22Rv1 (cell line): ENCODE measurements at regions not wholly inside any gene's neighbourhood (a gene's known extent, or its start where the extent isn't known, plus 50 kb on each side); places are given as distances from the start of the nearest gene placed in this dataset.

ENCODE experiments used
- ZFX ChIP-seq: fragments of 450-650 bp; IDR thresholded peaks from 2 replicates; pipeline ENCODE4 v1.6.1; 2017; ENCODE audit warnings: antibody characterized with exemption, borderline replicate concordance
- TF ChIP-seq, protein P1 (sequence below): fragments of 450-650 bp; IDR thresholded peaks from 2 replicates; pipeline ENCODE4 v1.5.1; 2017; ENCODE audit warnings: mild to moderate bottlenecking

DNA sequence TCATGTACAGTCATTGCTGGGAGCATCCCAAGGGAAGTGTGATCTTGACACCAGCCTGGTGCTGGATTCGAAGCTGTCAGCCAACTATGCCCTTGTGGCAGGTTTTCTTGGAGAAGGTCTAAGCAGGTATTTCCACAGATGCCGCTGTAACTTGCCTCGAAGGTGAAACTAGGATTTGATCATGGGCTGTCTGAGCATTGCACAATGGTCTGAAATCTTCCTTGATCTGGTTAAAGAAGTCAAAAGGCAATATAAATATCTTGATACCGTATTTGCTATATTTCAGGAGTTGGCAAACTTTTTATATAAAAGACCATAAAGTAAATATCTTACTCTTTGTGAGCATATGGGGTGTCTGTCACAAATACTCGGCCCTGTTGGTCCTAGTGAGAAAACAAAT, 206.8 kb downstream of the LYPLAL1 start:
- TF ChIP-seq, protein P1, sequence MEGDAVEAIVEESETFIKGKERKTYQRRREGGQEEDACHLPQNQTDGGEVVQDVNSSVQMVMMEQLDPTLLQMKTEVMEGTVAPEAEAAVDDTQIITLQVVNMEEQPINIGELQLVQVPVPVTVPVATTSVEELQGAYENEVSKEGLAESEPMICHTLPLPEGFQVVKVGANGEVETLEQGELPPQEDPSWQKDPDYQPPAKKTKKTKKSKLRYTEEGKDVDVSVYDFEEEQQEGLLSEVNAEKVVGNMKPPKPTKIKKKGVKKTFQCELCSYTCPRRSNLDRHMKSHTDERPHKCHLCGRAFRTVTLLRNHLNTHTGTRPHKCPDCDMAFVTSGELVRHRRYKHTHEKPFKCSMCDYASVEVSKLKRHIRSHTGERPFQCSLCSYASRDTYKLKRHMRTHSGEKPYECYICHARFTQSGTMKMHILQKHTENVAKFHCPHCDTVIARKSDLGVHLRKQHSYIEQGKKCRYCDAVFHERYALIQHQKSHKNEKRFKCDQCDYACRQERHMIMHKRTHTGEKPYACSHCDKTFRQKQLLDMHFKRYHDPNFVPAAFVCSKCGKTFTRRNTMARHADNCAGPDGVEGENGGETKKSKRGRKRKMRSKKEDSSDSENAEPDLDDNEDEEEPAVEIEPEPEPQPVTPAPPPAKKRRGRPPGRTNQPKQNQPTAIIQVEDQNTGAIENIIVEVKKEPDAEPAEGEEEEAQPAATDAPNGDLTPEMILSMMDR, result no peak
- TF ChIP-seq ZFX, result no peak
